ENCODE measurements at regions not wholly inside any gene's neighbourhood (a gene's known extent, or its start where the extent isn't known, plus 50 kb on each side); places are given as distances from the start of the nearest gene placed in this dataset.

DNA sequence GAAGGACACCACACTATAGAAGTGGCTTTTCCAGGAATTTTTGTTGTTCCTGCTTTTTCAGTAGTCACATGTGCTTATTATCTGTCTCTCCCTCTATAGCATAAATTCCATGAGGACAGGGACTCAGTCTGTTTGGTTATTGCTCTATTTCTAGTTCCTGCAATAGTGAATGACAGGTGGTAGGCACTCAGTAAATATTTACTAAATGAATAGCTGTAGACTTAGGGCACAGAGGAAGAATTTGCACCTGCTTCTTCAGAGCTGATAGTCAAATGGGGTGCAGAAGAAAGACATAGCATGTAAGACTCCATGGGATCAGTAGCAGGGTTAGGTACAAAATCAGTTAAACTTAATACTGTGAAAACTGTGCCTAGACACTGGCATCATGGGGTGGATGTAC lies 580.2 kb downstream of the CCDC171 start:
- no peaks in the 10 kb centered on the region for H3K27me3 Mint-ChIP-seq (ENCODE audit: unreplicated experiment)
- no peak overlapping the region for H3K4me3 Mint-ChIP-seq (ENCODE audit: unreplicated experiment)
- TF ChIP-seq, protein P1, sequence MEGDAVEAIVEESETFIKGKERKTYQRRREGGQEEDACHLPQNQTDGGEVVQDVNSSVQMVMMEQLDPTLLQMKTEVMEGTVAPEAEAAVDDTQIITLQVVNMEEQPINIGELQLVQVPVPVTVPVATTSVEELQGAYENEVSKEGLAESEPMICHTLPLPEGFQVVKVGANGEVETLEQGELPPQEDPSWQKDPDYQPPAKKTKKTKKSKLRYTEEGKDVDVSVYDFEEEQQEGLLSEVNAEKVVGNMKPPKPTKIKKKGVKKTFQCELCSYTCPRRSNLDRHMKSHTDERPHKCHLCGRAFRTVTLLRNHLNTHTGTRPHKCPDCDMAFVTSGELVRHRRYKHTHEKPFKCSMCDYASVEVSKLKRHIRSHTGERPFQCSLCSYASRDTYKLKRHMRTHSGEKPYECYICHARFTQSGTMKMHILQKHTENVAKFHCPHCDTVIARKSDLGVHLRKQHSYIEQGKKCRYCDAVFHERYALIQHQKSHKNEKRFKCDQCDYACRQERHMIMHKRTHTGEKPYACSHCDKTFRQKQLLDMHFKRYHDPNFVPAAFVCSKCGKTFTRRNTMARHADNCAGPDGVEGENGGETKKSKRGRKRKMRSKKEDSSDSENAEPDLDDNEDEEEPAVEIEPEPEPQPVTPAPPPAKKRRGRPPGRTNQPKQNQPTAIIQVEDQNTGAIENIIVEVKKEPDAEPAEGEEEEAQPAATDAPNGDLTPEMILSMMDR (IDR thresholded peaks at IDR 0.05): no peak
- peaks cover 10% of the 10 kb centered on the region for H3K4me1 Mint-ChIP-seq (ENCODE audit: unreplicated experiment)
- no peak for DNase-seq (ENCODE audit: extremely low spot score, unreplicated experiment)
- no peak overlapping the region for H3K27ac Mint-ChIP-seq (ENCODE audit: unreplicated experiment)
- no peaks in the 10 kb centered on the region for H3K9me3 Mint-ChIP-seq (ENCODE audit: unreplicated experiment)
- H3K36me3 Mint-ChIP-seq (ENCODE audit: unreplicated experiment): no peaks in the 10 kb centered on the region

DNA sequence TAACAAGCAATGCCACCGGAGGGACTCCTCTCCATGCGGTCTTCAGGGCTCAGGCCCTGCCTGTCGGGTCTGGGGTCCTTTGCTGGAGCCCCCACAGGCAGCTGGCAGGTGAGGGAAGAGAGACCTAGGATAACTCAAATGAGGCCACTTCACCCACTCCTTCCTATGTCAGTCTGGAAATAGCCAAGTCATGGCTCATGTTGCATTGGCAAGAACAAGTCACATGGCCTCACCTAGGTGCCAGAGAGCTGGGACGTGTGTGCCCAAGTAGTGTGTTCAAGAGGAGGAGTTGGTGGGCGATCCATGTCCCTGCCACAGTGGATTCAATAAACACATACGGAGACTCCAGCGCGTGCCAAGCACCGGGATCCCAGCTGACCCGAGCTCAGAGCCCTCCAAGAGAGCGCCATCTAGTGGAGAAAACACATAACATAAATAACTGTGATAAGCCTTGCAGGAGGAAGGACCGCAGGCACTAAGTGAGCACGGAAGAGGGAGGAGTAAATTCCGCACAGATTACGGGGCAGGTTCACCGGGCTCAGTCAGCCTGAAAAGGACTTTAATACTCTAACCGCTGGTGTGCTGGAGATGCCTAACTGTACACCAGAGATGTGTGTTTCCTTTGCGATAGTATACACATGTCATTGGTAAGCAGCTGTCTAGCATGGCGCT lies 580.8 kb downstream of the CCDC171 start:
- TF ChIP-seq, protein P1 (IDR thresholded peaks at IDR 0.05): peak; percentile 67
- no peak for DNase-seq (ENCODE audit: extremely low spot score, unreplicated experiment)
- no peaks in the 10 kb centered on the region for H3K9me3 Mint-ChIP-seq (ENCODE audit: unreplicated experiment)

DNA sequence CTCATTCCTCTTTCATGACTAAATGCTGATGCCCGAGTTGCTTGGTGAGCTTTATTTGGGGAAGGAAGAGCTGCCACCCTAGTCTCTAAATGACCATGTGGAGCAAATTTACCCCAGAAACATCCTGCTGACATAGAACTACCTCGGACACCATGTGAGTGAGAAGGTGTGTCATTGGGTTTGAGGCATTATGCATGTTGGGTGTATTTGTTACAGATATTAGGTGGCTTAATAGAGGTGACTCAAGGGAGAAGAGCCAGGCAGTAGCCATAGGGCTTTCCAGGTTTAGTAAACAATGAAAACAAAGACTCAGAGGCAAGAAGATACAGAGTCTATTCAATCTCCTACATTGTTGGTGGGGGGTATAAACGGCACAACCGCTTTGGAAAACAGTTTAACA lies 581.5 kb downstream of the CCDC171 start:
- no peak for DNase-seq (ENCODE audit: extremely low spot score, unreplicated experiment)
- H3K36me3 Mint-ChIP-seq (ENCODE audit: unreplicated experiment): no peaks in the 10 kb centered on the region
- H3K27ac Mint-ChIP-seq (ENCODE audit: unreplicated experiment): no peak overlapping the region
- H3K27me3 Mint-ChIP-seq (ENCODE audit: unreplicated experiment): no peaks in the 10 kb centered on the region
- no peaks in the 10 kb centered on the region for H3K9me3 Mint-ChIP-seq (ENCODE audit: unreplicated experiment)
- TF ChIP-seq, protein P1 (IDR thresholded peaks at IDR 0.05): no peak
- H3K4me1 Mint-ChIP-seq (ENCODE audit: unreplicated experiment): peaks cover 20% of the 10 kb centered on the region
- H3K4me3 Mint-ChIP-seq (ENCODE audit: unreplicated experiment): no peak overlapping the region

More for the DNA sequence above, 580.8 kb downstream of the CCDC171 start:
- H3K27me3 Mint-ChIP-seq (ENCODE audit: unreplicated experiment): no peaks in the 10 kb centered on the region
- H3K4me1 Mint-ChIP-seq (ENCODE audit: unreplicated experiment): peaks cover 13% of the 10 kb centered on the region
- H3K36me3 Mint-ChIP-seq (ENCODE audit: unreplicated experiment): no peaks in the 10 kb centered on the region
- H3K4me3 Mint-ChIP-seq (ENCODE audit: unreplicated experiment): no peak overlapping the region
- no peak overlapping the region for H3K27ac Mint-ChIP-seq (ENCODE audit: unreplicated experiment)

DNA sequence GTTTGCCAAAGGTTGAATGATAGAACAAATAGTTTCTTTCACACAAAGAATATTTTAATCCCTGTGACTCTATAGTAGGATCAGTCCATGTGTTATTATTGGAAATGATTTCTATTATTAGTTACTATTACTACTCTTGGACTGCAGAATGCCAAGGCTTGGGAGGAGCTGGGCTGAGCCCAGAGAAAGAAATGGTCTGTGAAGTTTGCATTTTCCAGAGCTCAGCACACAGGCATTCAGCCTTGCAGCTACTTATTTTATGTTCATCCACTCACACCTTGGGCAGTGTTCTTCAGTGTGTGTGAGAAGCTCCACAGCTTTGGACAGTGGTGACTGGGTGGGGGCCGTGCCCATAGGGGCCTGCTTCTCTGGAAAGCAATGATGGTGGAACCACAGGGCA lies 583.1 kb downstream of the CCDC171 start:
- H3K4me3 Mint-ChIP-seq (ENCODE audit: unreplicated experiment): no peak overlapping the region
- DNase-seq (ENCODE audit: extremely low spot score, unreplicated experiment): no peak

DNA sequence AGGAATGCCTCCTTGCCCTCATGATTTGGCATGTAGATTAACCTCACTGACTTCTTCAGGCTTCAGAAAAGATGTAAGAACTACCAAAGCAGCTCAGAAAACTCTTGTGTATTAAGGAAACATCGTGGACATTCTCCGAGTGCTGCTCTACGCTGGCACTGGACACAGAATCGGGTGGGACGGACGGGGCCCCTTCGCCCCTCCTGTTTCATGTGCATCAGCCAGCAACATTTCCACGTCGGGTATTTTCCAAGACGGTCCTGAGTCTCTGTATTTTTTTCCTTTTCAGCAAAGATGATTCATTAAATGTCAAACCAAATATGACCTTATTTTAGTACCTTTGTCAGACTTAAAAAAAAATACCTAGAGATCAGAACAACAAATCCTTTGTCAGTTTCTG lies 583.6 kb downstream of the CCDC171 start:
- Mint-ChIP-seq H3K4me3 (ENCODE audit: unreplicated experiment) (no peak overlapping the region), H3K27me3 (ENCODE audit: unreplicated experiment) (no peaks in the 10 kb centered on the region), H3K27ac (ENCODE audit: unreplicated experiment) (no peak overlapping the region), H3K9me3 (ENCODE audit: unreplicated experiment) (no peaks in the 10 kb centered on the region), H3K4me1 (ENCODE audit: unreplicated experiment) (peaks cover 32% of the 10 kb centered on the region), H3K36me3 (ENCODE audit: unreplicated experiment) (no peaks in the 10 kb centered on the region)
- DNase-seq (ENCODE audit: extremely low spot score, unreplicated experiment): no peak
- TF ChIP-seq, protein P1 (IDR thresholded peaks at IDR 0.05): no peak

More for the DNA sequence above, 583.1 kb downstream of the CCDC171 start:
- TF ChIP-seq, protein P1 (IDR thresholded peaks at IDR 0.05): no peak
- Mint-ChIP-seq H3K36me3 (ENCODE audit: unreplicated experiment) (no peaks in the 10 kb centered on the region), H3K4me1 (ENCODE audit: unreplicated experiment) (peaks cover 32% of the 10 kb centered on the region), H3K9me3 (ENCODE audit: unreplicated experiment) (no peaks in the 10 kb centered on the region), H3K27me3 (ENCODE audit: unreplicated experiment) (no peaks in the 10 kb centered on the region), H3K27ac (ENCODE audit: unreplicated experiment) (no peak overlapping the region)

Data from osteocyte (in vitro differentiated cells).